ENCODE measurements at regions not wholly inside any gene's neighbourhood (a gene's known extent, or its start where the extent isn't known, plus 50 kb on each side); places are given as distances from the start of the nearest gene placed in this dataset.
"Not testable (repeated sequence)": the region's sequence is repeated elsewhere in the genome, so short reads cannot be mapped to it uniquely, and the experiment has no call there.

GRCh38 chr13:78518482-78518881, 84.9 kb downstream of the POU4F1 start:
- TF ChIP-seq CTCF, POLR2A (IDR thresholded peaks at IDR 0.05): not testable (repeated sequence)
